Astrocyte (in vitro differentiated cells and primary cell): ENCODE measurements at regions not wholly inside any gene's neighbourhood (a gene's known extent, or its start where the extent isn't known, plus 50 kb on each side); places are given as distances from the start of the nearest gene placed in this dataset.

Source experiments
- EZH2 ChIP-seq: IDR thresholded peaks from 2 replicates; pipeline ENCODE4 v1.6.1; 2012; ENCODE audit warnings: mild to moderate bottlenecking, low read length, inconsistent platforms; ENCODE audit not compliant: insufficient read depth
- TF ChIP-seq, protein P1 (sequence below): IDR thresholded peaks from 2 replicates; pipeline ENCODE4 v1.5.1; 2011; ENCODE audit warnings: low read depth, mild to moderate bottlenecking, inconsistent platforms, low read length, moderate library complexity; ENCODE audit not compliant: insufficient read depth

DNA sequence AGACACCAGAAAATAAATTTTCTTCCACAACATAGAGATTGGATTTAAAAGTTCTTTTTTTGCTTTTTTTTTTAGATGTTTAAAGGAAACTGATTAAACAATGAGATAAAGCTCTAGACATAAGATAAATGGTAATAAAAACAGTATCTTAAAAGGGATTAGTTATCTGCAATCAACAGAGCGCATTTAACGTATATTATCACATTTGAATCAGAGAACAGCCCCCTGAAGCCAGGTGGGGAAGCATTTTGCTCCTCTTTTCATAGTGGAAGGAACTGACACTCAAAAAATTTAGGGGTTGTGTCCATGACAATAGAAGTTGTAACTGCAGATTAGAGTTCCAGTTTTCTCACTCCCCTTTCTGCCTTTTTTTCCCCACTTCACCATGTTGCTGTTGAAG, 367.6 kb downstream of the SPATA31D1 start:
- TF ChIP-seq, protein P1, sequence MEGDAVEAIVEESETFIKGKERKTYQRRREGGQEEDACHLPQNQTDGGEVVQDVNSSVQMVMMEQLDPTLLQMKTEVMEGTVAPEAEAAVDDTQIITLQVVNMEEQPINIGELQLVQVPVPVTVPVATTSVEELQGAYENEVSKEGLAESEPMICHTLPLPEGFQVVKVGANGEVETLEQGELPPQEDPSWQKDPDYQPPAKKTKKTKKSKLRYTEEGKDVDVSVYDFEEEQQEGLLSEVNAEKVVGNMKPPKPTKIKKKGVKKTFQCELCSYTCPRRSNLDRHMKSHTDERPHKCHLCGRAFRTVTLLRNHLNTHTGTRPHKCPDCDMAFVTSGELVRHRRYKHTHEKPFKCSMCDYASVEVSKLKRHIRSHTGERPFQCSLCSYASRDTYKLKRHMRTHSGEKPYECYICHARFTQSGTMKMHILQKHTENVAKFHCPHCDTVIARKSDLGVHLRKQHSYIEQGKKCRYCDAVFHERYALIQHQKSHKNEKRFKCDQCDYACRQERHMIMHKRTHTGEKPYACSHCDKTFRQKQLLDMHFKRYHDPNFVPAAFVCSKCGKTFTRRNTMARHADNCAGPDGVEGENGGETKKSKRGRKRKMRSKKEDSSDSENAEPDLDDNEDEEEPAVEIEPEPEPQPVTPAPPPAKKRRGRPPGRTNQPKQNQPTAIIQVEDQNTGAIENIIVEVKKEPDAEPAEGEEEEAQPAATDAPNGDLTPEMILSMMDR = no peak
- no peak for TF ChIP-seq EZH2
